ENCODE measurements at regions not wholly inside any gene's neighbourhood (a gene's known extent, or its start where the extent isn't known, plus 50 kb on each side); places are given as distances from the start of the nearest gene placed in this dataset.
"Not testable (repeated sequence)": the region's sequence is repeated elsewhere in the genome, so short reads cannot be mapped to it uniquely, and the experiment has no call there.

GRCh38 chr13:18232994-18233782 is 948.4 kb downstream of the TUBA3C start:
- DNase-seq = no peak
- TF ChIP-seq, protein P1, sequence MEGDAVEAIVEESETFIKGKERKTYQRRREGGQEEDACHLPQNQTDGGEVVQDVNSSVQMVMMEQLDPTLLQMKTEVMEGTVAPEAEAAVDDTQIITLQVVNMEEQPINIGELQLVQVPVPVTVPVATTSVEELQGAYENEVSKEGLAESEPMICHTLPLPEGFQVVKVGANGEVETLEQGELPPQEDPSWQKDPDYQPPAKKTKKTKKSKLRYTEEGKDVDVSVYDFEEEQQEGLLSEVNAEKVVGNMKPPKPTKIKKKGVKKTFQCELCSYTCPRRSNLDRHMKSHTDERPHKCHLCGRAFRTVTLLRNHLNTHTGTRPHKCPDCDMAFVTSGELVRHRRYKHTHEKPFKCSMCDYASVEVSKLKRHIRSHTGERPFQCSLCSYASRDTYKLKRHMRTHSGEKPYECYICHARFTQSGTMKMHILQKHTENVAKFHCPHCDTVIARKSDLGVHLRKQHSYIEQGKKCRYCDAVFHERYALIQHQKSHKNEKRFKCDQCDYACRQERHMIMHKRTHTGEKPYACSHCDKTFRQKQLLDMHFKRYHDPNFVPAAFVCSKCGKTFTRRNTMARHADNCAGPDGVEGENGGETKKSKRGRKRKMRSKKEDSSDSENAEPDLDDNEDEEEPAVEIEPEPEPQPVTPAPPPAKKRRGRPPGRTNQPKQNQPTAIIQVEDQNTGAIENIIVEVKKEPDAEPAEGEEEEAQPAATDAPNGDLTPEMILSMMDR (IDR thresholded peaks at IDR 0.05; ENCODE audit: partially characterized antibody, unreplicated experiment) = no peak
- Mint-ChIP-seq H3K4me1 (ENCODE audit: low read depth, unreplicated experiment) (no peaks in the 10 kb centered on the region), H3K36me3 (ENCODE audit: unreplicated experiment) (no peaks in the 10 kb centered on the region), H3K4me3 (ENCODE audit: unreplicated experiment) (no peak overlapping the region), H3K9me3 (ENCODE audit: unreplicated experiment) (peaks cover 4% of the 10 kb centered on the region), H3K27ac (ENCODE audit: unreplicated experiment) (no peak overlapping the region), H3K27me3 (ENCODE audit: unreplicated experiment) (no peaks in the 10 kb centered on the region)

DNA sequence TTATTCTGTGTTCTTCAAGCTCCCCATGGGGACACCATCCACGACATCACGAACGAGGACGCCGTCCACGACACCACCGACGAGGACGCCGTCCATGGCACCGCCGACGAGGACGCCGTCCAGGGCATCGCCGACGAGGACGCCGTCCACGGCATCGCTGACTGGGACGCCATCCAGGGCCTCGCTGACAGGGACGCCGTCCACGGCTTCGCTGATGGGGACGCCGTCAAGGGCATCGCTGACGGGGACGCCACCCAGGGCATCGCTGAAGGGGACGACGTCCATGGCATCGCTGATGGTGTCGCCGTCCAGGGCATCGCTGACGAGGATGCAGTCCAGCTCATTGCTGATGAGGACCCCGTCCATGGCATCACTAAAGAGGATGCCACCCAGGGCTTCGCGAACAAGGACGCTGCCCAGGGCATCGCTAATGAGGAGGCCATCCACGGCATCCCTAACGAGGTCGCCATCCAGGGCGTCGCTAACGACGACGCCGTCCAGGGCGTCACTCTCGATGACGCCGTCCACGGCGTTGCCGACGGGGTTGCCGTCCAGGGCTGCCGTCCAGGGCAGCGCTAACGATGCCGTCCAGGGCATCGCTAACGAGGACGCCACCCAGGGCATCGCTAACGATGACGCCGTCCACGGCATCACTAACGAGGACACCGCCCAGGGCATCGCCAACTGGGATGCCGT is 949.2 kb downstream of the TUBA3C start:
- Mint-ChIP-seq H3K36me3 (ENCODE audit: unreplicated experiment) (no peaks in the 10 kb centered on the region), H3K27me3 (ENCODE audit: unreplicated experiment) (no peaks in the 10 kb centered on the region), H3K4me1 (ENCODE audit: low read depth, unreplicated experiment) (no peaks in the 10 kb centered on the region), H3K9me3 (ENCODE audit: unreplicated experiment) (peaks cover 4% of the 10 kb centered on the region), H3K4me3 (ENCODE audit: unreplicated experiment) (no peak overlapping the region), H3K27ac (ENCODE audit: unreplicated experiment) (no peak overlapping the region)
- no peak for DNase-seq
- TF ChIP-seq, protein P1 (IDR thresholded peaks at IDR 0.05; ENCODE audit: partially characterized antibody, unreplicated experiment) = no peak

GRCh38 chr13:18224411-18224810 is 957.2 kb downstream of the TUBA3C start:
- not testable (repeated sequence) for H3K4me3 Mint-ChIP-seq (ENCODE audit: unreplicated experiment); H3K36me3 Mint-ChIP-seq (ENCODE audit: unreplicated experiment); DNase-seq; H3K4me1 Mint-ChIP-seq (ENCODE audit: low read depth, unreplicated experiment); H3K27me3 Mint-ChIP-seq (ENCODE audit: unreplicated experiment); H3K9me3 Mint-ChIP-seq (ENCODE audit: unreplicated experiment); H3K27ac Mint-ChIP-seq (ENCODE audit: unreplicated experiment)

DNA sequence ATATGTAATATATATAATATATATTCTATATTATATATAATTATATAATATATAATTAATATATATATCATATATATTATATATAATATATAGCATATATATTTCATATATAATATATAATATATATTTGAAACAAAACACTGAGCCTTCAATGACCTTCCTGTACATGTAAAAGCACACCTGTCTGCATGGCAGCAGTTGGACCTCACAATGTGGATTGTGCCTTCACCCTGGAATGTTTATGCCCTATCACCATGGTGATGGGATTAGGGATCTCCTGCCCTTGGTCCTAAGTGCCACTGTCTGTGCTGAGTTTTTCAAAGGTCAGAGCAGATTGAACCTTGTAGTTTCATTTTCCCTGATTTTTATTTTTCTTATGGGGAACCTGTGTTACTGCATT is 966.9 kb downstream of the TUBA3C start:
- not testable (repeated sequence) for H3K27me3 Mint-ChIP-seq (ENCODE audit: unreplicated experiment); DNase-seq; H3K4me1 Mint-ChIP-seq (ENCODE audit: low read depth, unreplicated experiment); H3K27ac Mint-ChIP-seq (ENCODE audit: unreplicated experiment); H3K36me3 Mint-ChIP-seq (ENCODE audit: unreplicated experiment); H3K4me3 Mint-ChIP-seq (ENCODE audit: unreplicated experiment)
- peaks cover 12% of the 10 kb centered on the region for H3K9me3 Mint-ChIP-seq (ENCODE audit: unreplicated experiment)

DNA sequence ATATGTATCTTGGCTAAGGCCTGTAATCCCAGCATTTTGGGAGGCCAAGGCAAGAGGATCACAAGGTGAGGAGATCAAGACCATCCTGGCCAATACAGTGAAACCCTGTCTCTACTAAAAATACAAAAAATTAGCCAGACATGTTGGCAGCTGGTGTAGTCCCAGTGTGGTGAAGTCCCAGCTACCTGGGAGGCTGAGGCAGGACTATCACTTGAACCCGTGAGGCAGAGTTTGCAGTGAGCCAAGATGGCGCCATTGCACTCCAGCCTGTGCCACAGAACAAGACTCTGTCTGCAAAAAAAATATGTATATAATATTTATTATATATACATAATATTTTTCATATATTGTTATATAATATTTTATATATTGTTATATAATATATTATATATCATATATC is 968.1 kb downstream of the TUBA3C start:
- not testable (repeated sequence) for H3K4me1 Mint-ChIP-seq (ENCODE audit: low read depth, unreplicated experiment); DNase-seq; H3K36me3 Mint-ChIP-seq (ENCODE audit: unreplicated experiment); H3K4me3 Mint-ChIP-seq (ENCODE audit: unreplicated experiment); H3K27me3 Mint-ChIP-seq (ENCODE audit: unreplicated experiment); H3K27ac Mint-ChIP-seq (ENCODE audit: unreplicated experiment)
- peaks cover 10% of the 10 kb centered on the region for H3K9me3 Mint-ChIP-seq (ENCODE audit: unreplicated experiment)

- Mint-ChIP-seq H3K4me1 (ENCODE audit: low read depth, unreplicated experiment) (no peaks in the 10 kb centered on the region), H3K36me3 (ENCODE audit: unreplicated experiment) (peaks cover 10% of the 10 kb centered on the region), H3K4me3 (ENCODE audit: unreplicated experiment) (no peak overlapping the region), H3K27me3 (ENCODE audit: unreplicated experiment) (peaks cover 5% of the 10 kb centered on the region), H3K27ac (ENCODE audit: unreplicated experiment) (no peak overlapping the region), H3K9me3 (ENCODE audit: unreplicated experiment) (peaks cover 10% of the 10 kb centered on the region)
- no peak for DNase-seq
- TF ChIP-seq, protein P1 (IDR thresholded peaks at IDR 0.05; ENCODE audit: partially characterized antibody, unreplicated experiment) = no peak
These were observed 968.8 kb downstream of the TUBA3C start for GRCh38 chr13:18212873-18213272.

DNA sequence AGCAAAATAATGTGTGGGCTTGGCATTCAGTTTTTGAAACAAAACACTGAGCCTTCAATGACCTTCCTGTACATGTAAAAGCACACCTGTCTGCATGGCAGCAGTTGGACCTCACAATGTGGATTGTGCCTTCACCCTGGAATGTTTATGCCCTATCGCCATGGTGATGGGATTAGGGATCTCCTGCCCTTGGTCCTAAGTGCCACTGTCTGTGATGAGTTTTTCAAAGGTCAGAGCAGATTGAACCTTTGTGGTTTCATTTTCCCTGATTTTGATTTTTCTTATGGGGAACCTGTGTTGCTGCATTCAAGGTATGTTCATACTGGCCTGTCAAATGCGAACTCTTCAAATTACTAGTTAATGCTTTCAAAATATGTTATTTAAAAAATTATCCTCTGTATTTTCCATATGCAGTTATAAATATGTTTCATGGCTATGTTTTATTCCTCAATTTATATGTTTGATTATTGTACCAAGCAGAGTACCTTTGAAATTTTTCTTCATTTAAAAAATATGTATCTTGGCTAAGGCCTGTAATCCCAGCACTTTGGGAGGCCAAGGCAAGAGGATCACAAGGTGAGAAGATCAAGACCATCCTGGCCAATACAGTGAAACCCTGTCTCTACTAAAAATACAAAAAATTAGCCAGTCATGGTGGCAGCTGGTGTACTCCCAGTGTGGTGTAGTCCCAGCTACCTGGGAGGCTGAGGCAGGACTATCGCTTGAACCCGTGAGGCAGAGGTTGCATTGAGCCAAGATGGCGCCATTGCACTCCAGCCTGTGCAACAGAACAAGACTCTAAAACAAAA is 969.7 kb downstream of the TUBA3C start:
- not testable (repeated sequence) for H3K4me3 Mint-ChIP-seq (ENCODE audit: unreplicated experiment); H3K27me3 Mint-ChIP-seq (ENCODE audit: unreplicated experiment); DNase-seq; H3K36me3 Mint-ChIP-seq (ENCODE audit: unreplicated experiment); H3K4me1 Mint-ChIP-seq (ENCODE audit: low read depth, unreplicated experiment)
- H3K27ac Mint-ChIP-seq (ENCODE audit: unreplicated experiment) = peak overlapping the region; percentile 0
- H3K9me3 Mint-ChIP-seq (ENCODE audit: unreplicated experiment) = peaks cover 10% of the 10 kb centered on the region

- not testable (repeated sequence) for H3K27me3 Mint-ChIP-seq (ENCODE audit: unreplicated experiment); H3K4me1 Mint-ChIP-seq (ENCODE audit: low read depth, unreplicated experiment); H3K36me3 Mint-ChIP-seq (ENCODE audit: unreplicated experiment); DNase-seq; H3K4me3 Mint-ChIP-seq (ENCODE audit: unreplicated experiment); H3K27ac Mint-ChIP-seq (ENCODE audit: unreplicated experiment); H3K9me3 Mint-ChIP-seq (ENCODE audit: unreplicated experiment)
These were observed 976.9 kb downstream of the TUBA3C start for GRCh38 chr13:18204614-18205178.

- H3K27me3 Mint-ChIP-seq (ENCODE audit: unreplicated experiment); H3K4me3 Mint-ChIP-seq (ENCODE audit: unreplicated experiment); H3K9me3 Mint-ChIP-seq (ENCODE audit: unreplicated experiment); H3K4me1 Mint-ChIP-seq (ENCODE audit: low read depth, unreplicated experiment); H3K27ac Mint-ChIP-seq (ENCODE audit: unreplicated experiment); H3K36me3 Mint-ChIP-seq (ENCODE audit: unreplicated experiment); DNase-seq: not testable (repeated sequence)
These were observed 986.3 kb downstream of the TUBA3C start for GRCh38 chr13:18195365-18195678.
